Mesendoderm (in vitro differentiated cells): ENCODE measurements at regions not wholly inside any gene's neighbourhood (a gene's known extent, or its start where the extent isn't known, plus 50 kb on each side); places are given as distances from the start of the nearest gene placed in this dataset.

ENCODE experiments used
- DNase-seq: peaks from one replicate; pipeline ENCODE4 v3.0.0; 2013
- H2AK5ac ChIP-seq: 2 replicates; pipeline ENCODE4 v1.6.1; 2013; ENCODE audit warnings: low read length, inconsistent platforms
- H2BK120ac ChIP-seq: 2 replicates; pipeline ENCODE4 v1.6.1; 2013; ENCODE audit warnings: low read depth, mild to moderate bottlenecking, low read length, moderate library complexity, mixed read lengths
- H2BK15ac ChIP-seq: replicated peaks from 2 replicates; pipeline ENCODE4 v1.6.1; 2013; ENCODE audit warnings: low read depth, mild to moderate bottlenecking, moderate library complexity
- H2BK5ac ChIP-seq: 2 replicates; pipeline ENCODE4 v1.6.1; 2013; ENCODE audit warnings: low read length, inconsistent platforms
- H3K18ac ChIP-seq: 2 replicates; pipeline ENCODE4 v1.6.1; 2013; ENCODE audit warnings: mild to moderate bottlenecking, low read length, mixed read lengths
- H3K23ac ChIP-seq: one replicate; pipeline ENCODE4 v1.6.1; 2013; ENCODE audit warnings: low read length
- H3K27ac ChIP-seq: 2 replicates; pipeline ENCODE4 v1.5.1; 2013; ENCODE audit warnings: low read depth, mild to moderate bottlenecking, inconsistent platforms, low read length, moderate library complexity
- H3K27me3 ChIP-seq: 2 replicates; pipeline ENCODE4 v1.6.1; 2013; ENCODE audit warnings: low read length, control low read depth, mild to moderate bottlenecking, inconsistent platforms; ENCODE audit not compliant: insufficient read depth, poor library complexity
- H3K36me3 ChIP-seq: 2 replicates; pipeline ENCODE4 v1.6.1; 2013; ENCODE audit warnings: low read length, inconsistent platforms; ENCODE audit not compliant: control insufficient read depth, insufficient read depth
- H3K4ac ChIP-seq: one replicate; pipeline ENCODE4 v1.6.1; 2013; ENCODE audit warnings: low read depth, mild to moderate bottlenecking, low read length, moderate library complexity
- H3K4me1 ChIP-seq: 2 replicates; pipeline ENCODE4 v1.6.1; 2013; ENCODE audit warnings: low read depth, low read length, inconsistent platforms; ENCODE audit not compliant: control insufficient read depth
- H3K4me2 ChIP-seq: 2 replicates; pipeline ENCODE4 v1.6.1; 2013; ENCODE audit warnings: low read length
- H3K4me3 ChIP-seq: 2 replicates; pipeline ENCODE4 v1.5.1; 2013; ENCODE audit warnings: mild to moderate bottlenecking, low read length
- H3K56ac ChIP-seq: one replicate; pipeline ENCODE4 v1.6.1; 2013; ENCODE audit warnings: low read length
- H3K79me1 ChIP-seq: 2 replicates; pipeline ENCODE4 v1.6.1; 2013; ENCODE audit warnings: low read length, inconsistent platforms
- H3K79me2 ChIP-seq: 2 replicates; pipeline ENCODE4 v1.6.1; 2013; ENCODE audit warnings: mild to moderate bottlenecking, low read length; ENCODE audit not compliant: control insufficient read depth, insufficient read depth
- H3K9ac ChIP-seq: 2 replicates; pipeline ENCODE4 v1.6.1; 2013; ENCODE audit warnings: low read length, inconsistent platforms
- H4K5ac ChIP-seq: one replicate; pipeline ENCODE4 v1.6.1; 2013; ENCODE audit warnings: low read length
- H4K8ac ChIP-seq: one replicate; pipeline ENCODE4 v1.6.1; 2013; ENCODE audit warnings: low read depth, mild to moderate bottlenecking, control low read depth, low read length, moderate library complexity
- WGBS: extraction: QIAGEN DNeasy Blood & Tissue Kit; methylation state at CpG from one replicate; pipeline ENCODE4 v1.1.7; 2013; ENCODE audit warnings: low lambda C conversion rate, missing lambda C conversion rate; ENCODE audit not compliant: insufficient coverage; ENCODE audit errors: extremely low coverage; 5-methylcytosine and 5-hydroxymethylcytosine counted together

DNA sequence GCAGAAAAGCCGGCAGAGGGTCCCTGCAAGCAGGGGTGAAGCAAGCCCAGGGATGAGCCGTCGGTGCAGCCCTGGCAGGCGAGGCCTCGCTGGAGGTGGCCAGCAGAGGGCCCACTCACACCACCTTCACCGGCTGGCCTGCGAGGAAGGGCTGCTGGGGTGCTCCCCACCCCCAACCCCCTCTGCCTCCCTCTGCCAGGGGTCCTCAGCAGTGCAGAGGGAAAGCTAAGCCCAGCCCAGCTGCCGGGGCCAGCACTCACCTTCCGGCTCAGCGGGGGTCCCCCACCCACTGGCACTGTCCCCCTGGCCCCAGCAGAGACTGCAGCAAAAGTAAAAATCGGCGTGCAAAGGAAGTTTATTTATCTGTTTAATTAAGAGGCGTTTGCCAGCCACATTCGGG, 113.4 kb downstream of the ENGASE start:
- Histone ChIP-seq H3K23ac (no peak overlapping the region), H3K79me2 (no peaks in the 10 kb centered on the region), H3K4me1 (peaks cover 4% of the 10 kb centered on the region), H3K27ac (no peak overlapping the region), H3K9ac (no peak overlapping the region), H4K8ac (no peak overlapping the region), H3K4ac (no peak overlapping the region), H3K79me1 (no peaks in the 10 kb centered on the region), H3K4me3 (no peak overlapping the region), H2AK5ac (no peak overlapping the region), H3K56ac (no peak overlapping the region), H3K36me3 (no peaks in the 10 kb centered on the region), H2BK15ac (no peak overlapping the region), H3K18ac (no peak overlapping the region), H3K4me2 (no peak overlapping the region), H3K27me3 (no peaks in the 10 kb centered on the region), H4K5ac (no peak overlapping the region), H2BK5ac (no peak overlapping the region), H2BK120ac (no peak overlapping the region)
- peak; percentile 64 for DNase-seq
- no CpG with 5 or more reads among the region's 14 CpGs for WGBS

DNA sequence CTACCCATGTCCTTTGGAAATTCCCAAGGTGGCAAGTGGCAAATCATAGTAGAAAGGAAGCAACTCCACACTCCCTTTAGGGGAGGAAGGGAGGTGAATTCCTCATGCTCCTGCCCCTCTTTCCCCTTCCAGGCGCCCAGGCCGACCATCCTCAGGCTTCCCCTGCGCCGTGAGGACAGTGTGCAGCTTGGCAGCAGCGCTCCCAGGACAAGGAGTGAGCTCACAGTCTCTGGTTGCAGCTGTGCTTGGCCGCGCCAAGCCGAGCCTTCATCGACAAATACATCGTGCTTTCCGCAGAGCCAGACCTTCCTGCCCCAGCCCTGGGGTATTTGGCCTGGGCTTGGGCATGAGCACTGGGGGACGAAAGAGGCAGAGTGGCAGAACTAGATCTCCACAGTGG, 112.6 kb downstream of the ENGASE start:
- Histone ChIP-seq H3K18ac (no peak overlapping the region), H2BK15ac (no peak overlapping the region), H2BK120ac (no peak overlapping the region), H4K8ac (no peak overlapping the region), H3K4me3 (no peak overlapping the region), H3K4me2 (no peak overlapping the region), H3K27ac (no peak overlapping the region), H3K36me3 (no peaks in the 10 kb centered on the region), H4K5ac (no peak overlapping the region), H3K23ac (no peak overlapping the region), H3K9ac (no peak overlapping the region), H2BK5ac (no peak overlapping the region), H2AK5ac (no peak overlapping the region), H3K4me1 (no peaks in the 10 kb centered on the region), H3K27me3 (no peaks in the 10 kb centered on the region), H3K56ac (no peak overlapping the region), H3K4ac (no peak overlapping the region), H3K79me1 (no peaks in the 10 kb centered on the region), H3K79me2 (no peaks in the 10 kb centered on the region)
- DNase-seq: no peak
- no CpG with 5 or more reads among the region's 12 CpGs for WGBS

DNA sequence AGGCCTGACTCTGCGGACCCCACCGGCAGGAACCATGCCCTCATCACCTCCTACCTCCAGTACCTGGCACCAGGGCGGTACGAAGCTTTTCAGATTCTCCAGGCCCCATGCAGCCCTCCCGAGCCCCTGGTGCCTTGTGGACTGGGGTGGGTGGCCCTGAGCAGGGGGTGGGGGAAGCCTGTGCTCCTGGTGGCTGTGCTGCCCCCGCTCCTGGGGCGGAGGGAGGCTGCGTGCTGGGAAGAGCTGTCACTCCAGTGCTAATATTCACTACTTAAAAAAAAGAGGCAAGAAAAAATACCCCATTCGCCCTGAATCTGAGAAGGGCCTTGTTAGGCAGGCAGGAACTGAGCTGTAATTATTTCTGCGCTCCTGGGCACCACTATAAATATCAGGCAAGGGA, 111.8 kb downstream of the ENGASE start:
- no peaks in the 10 kb centered on the region for H3K27me3 ChIP-seq
- H2AK5ac ChIP-seq: no peak overlapping the region
- H3K18ac ChIP-seq: no peak overlapping the region
- H3K27ac ChIP-seq: no peak overlapping the region
- no peak overlapping the region for H4K8ac ChIP-seq
- no peak overlapping the region for H3K9ac ChIP-seq
- no peak for DNase-seq
- H3K4me2 ChIP-seq: no peak overlapping the region
- no CpG with 5 or more reads among the region's 10 CpGs for WGBS
- no peak overlapping the region for H2BK120ac ChIP-seq
- no peaks in the 10 kb centered on the region for H3K79me2 ChIP-seq
- no peak overlapping the region for H3K4ac ChIP-seq
- no peak overlapping the region for H2BK15ac ChIP-seq
- H3K79me1 ChIP-seq: no peaks in the 10 kb centered on the region
- H2BK5ac ChIP-seq: no peak overlapping the region
- H3K4me1 ChIP-seq: no peaks in the 10 kb centered on the region
- H3K36me3 ChIP-seq: no peaks in the 10 kb centered on the region
- no peak overlapping the region for H3K23ac ChIP-seq
- no peak overlapping the region for H4K5ac ChIP-seq
- H3K56ac ChIP-seq: no peak overlapping the region
- no peak overlapping the region for H3K4me3 ChIP-seq

DNA sequence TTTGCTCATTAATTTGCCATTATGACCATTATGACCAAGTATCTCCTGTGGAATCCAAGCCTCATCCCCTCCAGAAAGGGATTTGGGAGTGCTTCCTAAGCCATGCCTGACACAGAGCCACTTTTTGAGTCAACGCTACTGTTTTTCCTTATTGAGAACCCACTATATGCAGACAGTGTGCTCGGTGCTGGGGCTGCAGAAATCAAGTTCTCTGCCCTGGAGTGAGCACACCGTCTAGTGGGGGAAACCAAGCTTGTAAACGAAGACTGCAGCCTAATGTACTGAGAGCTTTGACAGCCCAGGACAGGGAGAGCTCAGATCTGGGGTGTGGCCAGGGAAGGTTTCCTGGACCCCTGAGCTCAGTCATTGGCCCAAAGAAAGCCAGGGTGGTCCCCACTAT, 111.0 kb downstream of the ENGASE start:
- Histone ChIP-seq H2BK5ac (no peak overlapping the region), H3K79me1 (no peaks in the 10 kb centered on the region), H4K8ac (no peak overlapping the region), H2BK120ac (no peak overlapping the region), H4K5ac (no peak overlapping the region), H3K27me3 (no peaks in the 10 kb centered on the region), H3K79me2 (no peaks in the 10 kb centered on the region), H3K23ac (no peak overlapping the region), H3K18ac (no peak overlapping the region), H3K27ac (no peak overlapping the region), H3K4me3 (no peak overlapping the region), H3K4me2 (no peak overlapping the region), H3K56ac (no peak overlapping the region), H3K4me1 (no peaks in the 10 kb centered on the region), H2AK5ac (no peak overlapping the region), H3K9ac (no peak overlapping the region), H3K4ac (no peak overlapping the region), H3K36me3 (no peaks in the 10 kb centered on the region), H2BK15ac (no peak overlapping the region)
- DNase-seq: no peak
- no CpG with 5 or more reads among the region's 4 CpGs for WGBS

DNA sequence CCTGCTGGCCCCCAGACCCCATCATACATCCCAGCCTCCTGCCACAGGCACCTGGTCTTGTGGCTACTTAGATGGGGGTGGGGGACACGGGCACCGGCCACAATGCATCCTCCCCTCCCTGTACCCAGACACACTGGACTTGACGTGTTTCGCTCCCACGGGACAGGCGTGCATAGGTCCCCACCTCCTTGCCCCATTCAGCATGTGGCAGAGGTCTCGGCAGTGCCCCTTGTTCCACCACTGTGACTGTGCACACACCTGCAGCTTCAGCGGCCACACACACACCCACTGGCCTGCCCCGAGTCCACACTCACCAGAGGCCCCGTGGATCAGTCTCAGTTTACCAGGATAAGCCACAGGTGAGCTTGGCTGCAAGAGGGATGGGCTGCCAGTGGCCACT, 109.6 kb downstream of the ENGASE start:
- H2BK15ac ChIP-seq: no peak overlapping the region
- no peaks in the 10 kb centered on the region for H3K79me2 ChIP-seq
- no peaks in the 10 kb centered on the region for H3K36me3 ChIP-seq
- no CpG with 5 or more reads among the region's 10 CpGs for WGBS
- H3K4me2 ChIP-seq: no peak overlapping the region
- no peak overlapping the region for H2BK5ac ChIP-seq
- H3K4me3 ChIP-seq: no peak overlapping the region
- no peak overlapping the region for H3K9ac ChIP-seq
- no peak overlapping the region for H4K8ac ChIP-seq
- DNase-seq: no peak
- H3K23ac ChIP-seq: peak overlapping the region; percentile 29
- H3K4ac ChIP-seq: no peak overlapping the region
- H3K79me1 ChIP-seq: no peaks in the 10 kb centered on the region
- H2BK120ac ChIP-seq: no peak overlapping the region
- H3K4me1 ChIP-seq: no peaks in the 10 kb centered on the region
- H2AK5ac ChIP-seq: no peak overlapping the region
- no peak overlapping the region for H3K18ac ChIP-seq
- no peak overlapping the region for H3K27ac ChIP-seq
- H3K56ac ChIP-seq: peak overlapping the region; percentile 10
- no peaks in the 10 kb centered on the region for H3K27me3 ChIP-seq
- no peak overlapping the region for H4K5ac ChIP-seq

DNA sequence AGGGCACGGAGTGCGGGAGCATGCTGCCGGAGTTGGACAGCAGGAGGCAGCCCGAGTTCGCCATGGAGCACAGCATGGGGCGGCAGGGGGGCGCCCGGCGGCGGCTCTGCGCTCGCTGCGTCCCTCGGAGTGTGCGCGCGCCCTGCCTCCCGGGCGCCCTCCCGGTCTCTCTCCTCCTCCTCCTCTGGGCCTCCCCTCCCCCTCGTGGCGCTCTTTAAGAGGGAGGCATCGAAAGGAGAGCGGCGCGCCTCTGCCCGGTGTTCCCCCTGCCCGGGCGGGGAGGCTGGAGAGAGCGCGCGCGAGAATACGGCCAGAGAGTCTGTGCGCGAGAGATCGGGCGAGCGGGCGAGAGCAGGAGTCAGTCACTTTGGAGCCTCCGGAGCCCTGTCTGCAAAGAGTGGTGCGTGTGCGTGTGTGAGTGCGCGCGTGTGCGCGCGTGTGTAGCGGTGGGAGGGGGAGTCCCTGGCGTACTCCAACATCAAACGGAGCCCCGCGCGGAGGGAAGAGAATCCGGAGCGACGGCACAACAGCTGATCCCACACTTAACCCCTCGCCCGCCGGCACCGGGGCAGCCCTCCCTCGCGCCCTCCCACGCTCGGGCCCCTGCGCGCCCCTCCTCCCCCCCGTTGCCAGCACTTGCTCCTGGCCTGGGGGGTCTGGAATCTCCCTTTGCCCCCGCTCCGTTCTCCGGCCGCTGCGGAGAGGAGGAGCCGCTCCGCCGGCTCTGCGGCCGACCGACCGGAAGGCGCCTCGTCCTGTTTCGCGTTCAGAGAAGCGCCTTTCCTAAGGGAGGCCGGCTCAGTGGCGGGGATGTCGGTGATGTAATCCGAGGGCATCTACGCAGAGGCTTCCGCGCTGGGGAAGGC, 108.9 kb downstream of the ENGASE start:
- peak; percentile 89 for DNase-seq
- Histone ChIP-seq H3K27ac (no peak overlapping the region), H3K18ac (peak overlapping the region; percentile 25), H2BK15ac (no peak overlapping the region), H2BK5ac (no peak overlapping the region), H3K56ac (peak overlapping the region; percentile 52), H3K36me3 (no peaks in the 10 kb centered on the region), H4K8ac (no peak overlapping the region), H3K79me1 (no peaks in the 10 kb centered on the region), H2BK120ac (no peak overlapping the region), H3K4me2 (peak overlapping the region; percentile 96), H3K27me3 (no peaks in the 10 kb centered on the region), H4K5ac (no peak overlapping the region), H3K23ac (no peak overlapping the region), H2AK5ac (no peak overlapping the region), H3K79me2 (no peaks in the 10 kb centered on the region), H3K9ac (peak overlapping the region; percentile 71), H3K4me3 (peak overlapping the region; percentile 60), H3K4ac (no peak overlapping the region), H3K4me1 (no peaks in the 10 kb centered on the region)
- no CpG with 5 or more reads among the region's 93 CpGs for WGBS
